Activated CD4-positive, alpha-beta T cell treated with anti-CD3 and anti-CD28 coated beads, Interleukin-2, amount 50 U/mL, for 4 hours (primary cell): ENCODE measurements at regions not wholly inside any gene's neighbourhood (a gene's known extent, or its start where the extent isn't known, plus 50 kb on each side); places are given as distances from the start of the nearest gene placed in this dataset.
A peak's percentile ranks its signal among the peaks of the same experiment; 100 is the strongest.
"Not testable (repeated sequence)": the region's sequence is repeated elsewhere in the genome, so short reads cannot be mapped to it uniquely, and the experiment has no call there.

Experiments
- DNase-seq, 2 experiments: peaks; one replicate each; pipeline ENCODE4 v3.0.0-alpha.2; 2020

DNA sequence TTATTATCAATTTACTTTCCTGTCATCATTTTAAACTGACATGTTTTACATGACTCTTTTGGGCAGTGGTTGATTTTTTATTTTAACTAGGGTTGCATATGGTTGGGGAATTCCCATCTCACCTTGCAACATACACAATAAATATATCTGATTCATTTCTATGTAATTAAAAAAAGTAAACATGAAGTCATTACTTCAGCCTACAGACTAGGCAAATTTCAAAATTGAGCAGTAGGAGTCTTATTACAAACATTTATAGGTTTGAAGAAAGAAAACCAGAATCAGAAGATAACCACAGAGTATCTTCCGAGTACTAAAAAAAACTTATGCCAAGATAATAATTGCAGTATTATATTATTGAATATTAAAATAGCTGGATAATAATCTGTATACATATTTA is 377.0 kb upstream of the VRK2 start:
- no peak for DNase-seq

DNA sequence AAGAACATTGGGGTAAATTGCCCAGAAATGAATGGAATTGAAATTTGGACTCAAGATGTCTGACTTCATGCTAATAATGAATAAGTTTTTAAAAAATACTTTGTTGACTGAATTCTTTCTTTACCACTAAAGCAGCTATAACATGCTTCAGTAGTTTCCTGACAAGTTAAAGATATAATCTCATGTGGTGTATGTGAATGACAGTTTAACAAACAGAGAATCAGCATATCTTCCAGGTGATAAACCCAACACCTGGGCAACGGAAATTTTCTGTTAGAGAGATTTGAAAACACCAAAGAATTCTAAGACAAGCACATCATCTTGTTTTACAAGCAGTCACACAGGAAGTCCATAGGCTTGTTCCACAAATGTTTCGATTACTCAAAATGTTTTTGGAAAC is 372.6 kb upstream of the VRK2 start:
- DNase-seq, result no peak

DNA sequence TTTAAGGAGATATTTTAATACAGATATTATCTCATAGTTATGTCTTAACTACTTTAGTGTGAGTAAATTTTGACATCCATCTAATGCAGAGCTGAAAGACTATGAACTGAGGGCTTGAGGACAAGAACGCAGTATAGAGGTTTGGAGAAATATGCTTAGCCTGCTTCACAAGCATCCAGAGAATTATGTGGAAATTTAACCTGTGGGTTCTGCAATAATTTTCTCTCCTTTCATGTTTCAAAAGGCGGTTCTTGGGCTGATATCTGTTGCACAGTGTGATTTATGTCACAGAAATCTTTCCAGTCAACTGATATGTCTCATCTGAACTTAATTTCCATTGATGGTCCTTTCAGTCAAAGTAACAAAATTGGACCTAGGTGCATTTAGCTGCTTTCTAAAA is 371.9 kb upstream of the VRK2 start:
- DNase-seq, result no peak

DNA sequence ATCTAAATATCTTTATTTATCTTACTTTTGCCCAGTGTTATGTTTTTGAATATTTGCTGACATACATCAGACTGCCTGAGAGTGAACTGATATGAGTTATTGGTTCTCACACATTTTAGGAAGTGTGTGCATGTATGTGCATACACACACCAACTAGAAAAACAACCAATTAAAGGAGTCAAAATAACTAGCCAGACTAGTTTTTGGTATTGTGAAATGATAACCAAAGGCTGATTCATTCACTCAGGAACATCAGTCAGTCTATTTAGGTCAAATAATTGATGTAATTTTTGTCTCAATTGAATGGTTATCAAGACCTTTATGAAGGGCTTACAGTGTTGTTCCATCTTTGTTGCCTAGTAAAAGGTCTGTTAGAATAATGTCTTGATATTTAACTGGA is 369.3 kb upstream of the VRK2 start:
- DNase-seq, result no peak

DNA sequence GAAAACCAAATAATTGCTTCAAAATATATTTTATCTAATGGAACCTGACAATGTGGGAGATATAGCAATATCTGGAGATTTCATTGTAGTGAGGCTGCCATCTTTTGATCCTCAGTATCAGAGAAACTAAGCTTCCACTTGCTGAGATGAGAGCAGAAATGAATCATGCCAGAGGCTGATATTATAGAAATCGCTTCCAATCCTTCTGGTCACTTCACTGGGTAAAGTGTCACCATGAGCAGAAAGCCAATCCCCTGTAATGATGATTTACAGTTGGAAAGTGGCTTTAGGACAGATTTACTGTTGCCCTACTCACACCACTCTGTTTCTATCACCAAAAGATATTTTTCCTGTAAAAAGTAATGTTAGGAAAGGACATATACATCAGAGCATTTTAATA is 365.0 kb upstream of the VRK2 start:
- DNase-seq, result no peak

DNA sequence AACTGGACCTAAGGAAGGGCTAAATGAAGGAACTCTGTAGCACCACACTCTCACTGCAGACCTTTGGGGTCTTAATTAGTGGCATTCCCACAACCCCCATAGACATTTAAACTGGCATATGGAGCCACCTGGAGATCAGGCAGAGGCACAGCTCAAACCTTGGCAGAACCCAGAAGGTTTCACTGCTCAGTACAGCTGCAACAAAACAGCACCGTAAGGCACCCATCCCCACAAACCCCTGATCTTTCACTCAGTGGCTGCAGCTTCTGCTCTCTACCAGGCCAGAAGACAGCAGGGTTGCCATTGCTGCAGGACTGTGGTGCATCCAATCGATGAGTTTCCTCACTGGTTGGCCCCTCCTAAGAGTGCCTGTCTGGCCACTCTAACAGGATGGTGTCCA is 361.6 kb upstream of the VRK2 start:
- no peak for DNase-seq

DNA sequence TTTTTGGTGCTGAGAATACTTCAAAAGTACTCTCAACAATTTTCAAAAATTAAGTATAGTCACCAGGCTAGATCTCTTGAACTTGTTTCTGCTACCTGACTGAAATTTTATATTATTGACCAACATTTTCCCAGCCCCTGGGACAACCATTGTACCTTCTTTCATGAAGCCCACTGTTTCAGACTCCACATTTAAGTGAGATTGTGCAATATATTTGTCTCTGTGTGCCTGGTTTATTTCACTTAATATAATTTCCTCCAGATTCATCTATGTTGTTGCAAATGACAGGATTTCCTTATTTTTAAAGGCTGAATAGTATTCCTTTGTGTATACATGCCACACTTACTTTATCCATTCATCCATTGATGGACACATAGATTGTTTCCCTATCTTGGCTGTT is 354.2 kb upstream of the VRK2 start:
- no peak for DNase-seq

DNA sequence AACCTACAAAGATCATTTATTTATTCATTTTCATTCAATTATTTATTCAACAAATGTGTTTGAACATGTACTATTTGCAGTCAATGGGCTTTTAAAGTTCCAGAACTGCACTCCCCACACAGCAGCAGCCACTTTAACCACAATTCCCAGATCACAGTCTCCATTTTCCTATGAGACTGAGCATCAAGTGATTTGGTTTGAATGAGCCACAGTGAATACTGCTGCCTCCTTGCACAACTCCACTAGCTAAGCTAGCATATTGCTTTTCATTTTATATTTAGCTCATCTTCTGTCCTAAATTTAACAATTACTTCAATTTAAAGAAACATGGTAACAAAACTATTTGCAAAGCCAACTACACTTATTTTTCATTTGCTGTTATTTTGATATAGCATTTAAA is 353.4 kb upstream of the VRK2 start:
- DNase-seq, result no peak

DNA sequence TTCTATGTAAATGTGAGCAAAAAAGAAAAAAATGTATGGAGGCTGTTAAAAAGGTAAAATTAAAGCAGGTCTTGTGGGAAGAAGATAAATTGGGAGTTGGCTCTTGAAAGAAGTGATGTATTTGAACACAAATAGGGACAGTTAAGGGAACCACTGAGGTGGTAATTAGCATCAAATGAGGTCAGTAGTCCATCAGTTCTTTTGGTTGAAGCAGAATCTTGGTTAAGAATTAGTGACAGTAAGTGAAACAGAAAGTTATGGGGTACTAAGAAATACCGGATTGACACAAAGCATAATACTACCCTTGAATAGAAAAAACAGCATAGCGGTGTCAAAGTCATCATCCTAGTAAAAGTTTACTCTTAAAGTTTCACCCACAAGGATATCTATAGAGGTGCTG is 352.6 kb upstream of the VRK2 start:
- DNase-seq, result no peak

DNA sequence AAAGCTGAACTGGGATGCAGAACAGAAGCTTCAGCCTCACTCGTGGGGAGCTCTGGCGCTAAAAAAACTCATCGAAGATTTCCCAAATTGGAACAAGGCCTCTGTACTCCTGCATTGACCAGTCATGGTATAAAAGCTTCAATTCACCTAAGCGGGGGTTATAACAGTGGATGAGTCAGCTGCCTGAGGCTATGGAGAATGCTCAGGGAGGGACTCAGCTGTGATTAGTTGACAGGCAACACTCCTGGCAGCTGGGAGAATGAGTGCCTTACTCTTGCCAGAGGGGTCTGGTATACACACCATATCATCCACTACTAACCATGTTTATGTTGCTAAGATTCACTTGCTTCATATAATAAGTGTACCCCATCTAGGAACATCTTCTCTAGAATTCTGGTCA is 350.6 kb upstream of the VRK2 start:
- DNase-seq, result no peak

DNA sequence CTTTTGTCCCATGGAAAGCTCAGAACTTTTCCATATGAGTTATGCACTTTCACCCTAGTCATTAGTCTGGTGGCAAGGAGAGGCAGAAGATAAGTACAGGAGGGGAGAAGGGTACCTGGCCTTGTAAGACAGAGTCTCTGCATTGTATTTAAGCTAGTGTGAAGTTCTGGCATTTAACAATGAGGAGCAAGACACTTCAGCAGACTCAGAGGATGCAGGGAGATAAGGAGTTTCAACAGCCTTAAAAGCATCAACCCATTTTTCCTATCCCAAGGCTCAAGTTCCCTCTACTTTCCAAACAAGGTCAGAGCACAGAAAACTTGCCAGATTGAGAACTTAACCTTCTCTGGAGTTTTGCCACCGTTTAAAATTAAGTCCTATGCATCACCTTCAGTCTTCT is 348.2 kb upstream of the VRK2 start:
- DNase-seq, result no peak

DNA sequence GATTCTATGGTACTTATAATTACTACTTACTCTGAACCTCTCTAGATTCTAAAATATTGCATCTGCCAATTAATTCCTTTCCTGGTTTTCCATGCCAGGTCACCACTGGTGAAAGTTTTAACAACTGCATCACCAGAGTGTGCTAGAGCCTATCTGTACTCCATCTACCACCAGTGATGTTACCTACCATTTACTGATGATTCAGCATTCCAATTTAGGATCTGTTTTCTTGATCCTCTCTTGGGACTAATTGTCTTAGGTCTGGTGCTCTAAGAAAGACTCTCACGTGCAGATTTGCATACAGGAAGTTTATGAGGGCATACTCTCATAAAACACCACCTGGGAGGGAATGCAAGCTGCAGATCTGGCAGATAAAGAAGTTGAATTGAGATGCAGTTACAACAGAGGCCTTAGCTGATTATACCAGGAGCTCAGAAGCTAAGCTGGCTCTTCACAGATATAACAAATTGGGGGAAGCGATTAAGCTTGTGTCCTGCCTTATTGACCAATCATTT is 347.6 kb upstream of the VRK2 start:
- DNase-seq, result no peak

DNA sequence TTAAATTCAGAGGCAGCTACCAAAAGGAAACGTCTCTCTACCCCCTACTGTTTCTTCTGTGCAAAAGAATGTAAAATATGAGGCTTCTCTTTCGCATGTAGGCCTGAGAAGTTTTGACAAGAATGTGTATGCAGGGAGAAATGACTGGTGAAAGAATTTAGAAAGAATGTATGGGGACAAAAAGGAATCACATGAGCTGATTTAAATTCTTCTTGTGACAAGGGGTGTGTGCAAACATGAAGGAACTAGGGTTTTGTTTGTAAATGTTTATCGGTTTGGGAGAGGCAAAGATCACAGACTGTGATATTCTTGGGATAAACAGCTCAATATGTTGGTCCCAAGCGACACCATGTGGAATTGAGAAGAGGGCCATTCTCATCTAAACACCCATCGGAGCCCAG is 345.2 kb upstream of the VRK2 start:
- no peak for DNase-seq

DNA sequence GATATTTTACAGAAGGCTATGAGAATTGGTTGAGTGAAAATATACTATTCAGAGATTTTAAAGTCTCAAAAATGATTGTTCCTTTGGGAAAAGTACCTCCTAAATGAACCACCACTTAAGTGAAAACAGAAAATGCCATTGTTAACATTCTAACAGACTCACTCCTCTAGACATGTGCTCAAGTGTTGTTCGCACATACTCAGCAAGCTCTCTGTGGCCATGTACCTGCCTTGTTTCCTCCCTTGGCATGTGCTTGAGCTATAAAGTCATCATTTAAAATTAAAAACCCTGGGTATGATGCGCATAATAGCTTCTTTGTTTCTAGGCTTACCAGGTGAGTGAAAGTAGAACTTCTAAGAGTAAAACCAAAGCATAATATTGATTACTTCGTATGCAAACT is 343.2 kb upstream of the VRK2 start:
- no peak for DNase-seq

DNA sequence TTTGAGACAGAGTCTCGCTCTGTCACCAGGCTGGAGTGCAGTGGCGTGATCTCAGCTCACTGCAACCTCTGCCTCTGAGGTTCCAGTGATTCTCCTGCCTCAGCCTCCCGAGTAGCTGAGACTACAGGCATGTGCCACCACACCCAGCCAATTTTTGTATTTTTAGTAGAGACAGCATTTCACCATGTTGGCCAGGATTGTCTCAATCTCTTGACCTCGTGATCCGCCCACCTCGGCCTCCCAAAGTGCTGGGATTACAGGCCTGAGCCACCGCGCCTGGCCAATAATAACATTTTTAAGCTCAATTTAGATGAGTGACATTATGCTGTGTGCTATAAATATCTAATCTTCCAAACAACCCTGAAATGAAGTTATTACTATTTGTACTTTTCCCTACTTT is 338.8 kb upstream of the VRK2 start:
- not testable (repeated sequence) for DNase-seq

DNA sequence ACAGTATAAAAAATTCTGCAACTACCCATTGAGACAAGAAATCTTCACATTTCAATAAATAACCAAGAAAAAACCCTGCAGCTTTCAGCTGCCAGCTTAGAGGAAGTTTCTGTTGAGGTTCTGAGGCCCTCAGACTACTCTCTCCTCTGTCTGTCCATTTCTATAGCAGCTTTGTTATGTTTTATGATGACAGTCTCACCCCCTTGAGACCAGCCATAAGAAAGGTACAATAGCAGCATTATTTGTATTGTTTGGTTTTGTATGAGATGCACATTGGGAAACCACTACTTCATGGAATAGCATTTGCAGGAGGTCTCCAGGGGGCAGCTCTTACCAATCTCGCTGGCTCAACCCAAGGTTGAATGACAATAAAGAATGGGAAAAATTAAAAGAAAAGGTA is 334.6 kb upstream of the VRK2 start:
- DNase-seq, result no peak

DNA sequence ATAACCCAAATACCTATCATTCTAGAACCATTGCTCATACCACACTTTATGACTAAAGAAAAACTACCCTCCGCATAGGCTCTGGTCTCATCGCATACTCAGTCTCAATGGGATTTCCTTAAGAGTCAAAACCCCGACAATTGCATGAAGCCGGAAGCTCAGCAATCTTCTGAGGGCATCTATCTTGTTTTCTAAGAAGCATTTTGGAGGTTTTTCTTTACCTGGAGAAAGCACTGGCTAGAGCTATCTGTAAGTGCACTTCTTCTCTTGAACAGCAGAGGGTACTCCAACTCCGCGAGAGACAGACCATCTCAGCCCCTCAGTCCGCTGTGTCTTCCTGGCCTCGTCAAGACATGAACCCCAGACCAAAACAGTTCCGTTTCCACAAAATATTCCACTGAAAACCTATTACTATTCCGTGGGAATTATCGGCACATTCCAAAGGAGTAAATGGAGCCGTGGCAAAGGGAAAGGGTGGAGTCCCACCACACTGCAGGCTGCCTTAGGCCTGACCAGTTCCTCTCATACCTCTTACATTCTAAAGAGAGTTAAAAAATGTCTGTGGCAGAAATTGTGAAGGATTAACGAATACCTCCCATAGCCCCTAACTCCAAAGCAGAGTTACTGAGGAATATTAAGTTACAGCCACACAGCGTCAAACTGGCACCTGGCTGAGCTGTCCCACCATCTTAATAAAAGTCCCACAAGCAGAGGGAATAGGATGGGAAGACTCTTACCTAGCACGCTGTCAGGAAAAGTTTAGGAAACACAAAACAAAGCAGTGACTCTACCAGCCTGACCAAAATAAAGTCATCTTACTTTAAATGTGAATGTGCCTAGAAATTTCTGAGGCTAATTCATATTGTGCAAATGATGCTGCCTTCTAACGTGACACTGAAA is 325.6 kb upstream of the VRK2 start:
- peak in 1 of 2 experiments; percentile 1 for DNase-seq

DNA sequence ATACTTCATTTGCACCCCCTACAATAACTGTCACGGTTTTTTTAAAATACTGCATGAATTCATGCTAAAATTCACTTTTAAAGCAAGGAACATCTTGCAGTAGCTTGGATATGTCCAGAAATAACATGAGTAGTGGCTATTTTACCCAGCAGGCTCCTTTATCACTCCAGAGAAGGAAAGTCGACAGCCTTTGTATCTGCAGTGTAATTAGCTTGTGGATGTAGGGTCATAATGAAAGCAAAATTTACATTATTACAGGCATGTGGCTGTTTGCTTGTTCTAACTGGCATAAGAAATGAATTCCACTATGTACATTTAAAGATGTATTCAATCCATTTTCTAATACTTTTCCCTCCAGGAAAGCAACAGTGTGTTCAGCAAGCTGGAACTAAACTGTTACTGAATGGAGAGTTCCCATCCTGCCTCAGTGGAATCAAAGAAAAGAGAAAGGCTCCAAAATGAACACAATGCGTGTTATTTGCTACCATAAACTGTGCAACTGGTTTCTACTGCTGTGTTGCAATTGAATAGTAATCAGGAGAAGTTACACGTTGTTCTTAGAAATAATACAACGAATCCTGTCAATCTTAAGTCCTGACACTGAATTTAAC is 321.2 kb upstream of the VRK2 start:
- DNase-seq, result no peak

DNA sequence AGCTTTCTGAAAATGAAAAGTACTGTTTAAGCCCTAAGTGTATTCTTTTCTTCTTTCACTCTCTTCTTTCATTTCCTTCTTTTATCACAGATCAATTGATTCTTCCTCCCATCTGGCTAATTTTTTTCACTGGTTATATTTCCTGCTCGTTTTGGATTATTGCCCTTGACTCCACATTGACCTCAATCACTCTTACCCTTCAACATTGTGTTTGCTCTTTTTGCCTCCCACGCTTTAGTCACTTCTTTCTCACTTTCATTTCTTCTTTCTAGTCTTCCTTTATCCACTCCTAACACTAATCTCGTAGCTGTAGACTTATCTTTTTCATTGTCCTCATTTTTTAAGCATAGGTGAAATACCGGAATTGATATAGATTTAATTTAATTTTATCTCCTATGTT is 320.3 kb upstream of the VRK2 start:
- no peak for DNase-seq

DNA sequence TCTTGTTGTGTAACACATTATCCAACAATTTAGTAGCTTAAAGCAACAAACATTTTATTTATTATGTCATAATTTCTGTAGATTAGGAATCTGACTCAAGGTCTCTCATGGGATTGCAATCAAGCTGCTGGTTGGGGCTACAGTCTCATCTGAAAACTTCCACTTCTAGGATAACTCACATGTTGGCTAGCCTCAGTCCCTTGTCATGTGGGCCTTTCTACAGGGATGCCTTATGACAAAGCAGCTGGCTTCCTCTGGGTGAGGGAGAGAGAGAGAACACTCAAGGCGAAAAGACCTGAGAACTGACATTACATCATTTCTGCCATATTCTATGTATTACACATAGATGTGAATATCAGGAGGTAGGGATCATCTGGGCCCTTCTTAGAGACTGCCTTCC is 317.9 kb upstream of the VRK2 start:
- DNase-seq, result no peak

DNA sequence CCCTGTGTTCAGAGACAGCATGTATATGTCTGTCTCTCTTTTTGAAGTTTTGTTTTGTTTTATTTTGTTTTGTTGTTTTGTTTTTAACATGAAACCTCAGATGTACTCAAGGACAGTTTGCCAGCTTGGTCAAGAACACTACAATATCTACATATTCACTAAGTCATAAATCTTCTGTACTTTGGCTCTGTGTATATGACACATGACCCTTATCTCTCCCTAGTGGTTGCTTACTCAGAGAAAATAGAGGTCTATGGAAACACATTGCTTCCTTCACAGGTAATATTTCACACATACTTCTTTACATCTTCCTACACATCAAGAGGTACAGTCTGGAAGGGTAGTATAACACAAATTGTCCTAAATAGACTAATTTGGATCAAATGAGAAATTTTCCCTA is 312.6 kb upstream of the VRK2 start:
- DNase-seq, result no peak

DNA sequence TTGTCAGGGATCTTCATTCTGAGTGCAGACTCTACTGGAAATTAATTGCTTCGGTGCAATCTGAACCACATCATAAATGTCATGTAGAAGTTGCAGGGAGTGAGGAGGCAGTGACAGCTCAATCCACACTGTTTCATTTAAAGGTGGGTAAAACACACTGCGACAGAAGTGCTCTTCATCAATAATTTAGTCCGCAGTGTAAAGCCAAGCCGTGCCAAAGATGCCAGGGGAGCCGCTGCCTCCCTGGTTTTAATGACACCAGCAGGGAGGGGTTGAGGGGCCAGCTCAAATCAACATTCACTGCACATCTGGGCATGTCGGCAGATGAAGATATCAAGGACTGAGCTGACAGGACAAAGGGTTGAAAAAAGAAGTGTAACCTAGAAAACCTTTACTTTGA is 305.7 kb upstream of the VRK2 start:
- DNase-seq, result no peak

DNA sequence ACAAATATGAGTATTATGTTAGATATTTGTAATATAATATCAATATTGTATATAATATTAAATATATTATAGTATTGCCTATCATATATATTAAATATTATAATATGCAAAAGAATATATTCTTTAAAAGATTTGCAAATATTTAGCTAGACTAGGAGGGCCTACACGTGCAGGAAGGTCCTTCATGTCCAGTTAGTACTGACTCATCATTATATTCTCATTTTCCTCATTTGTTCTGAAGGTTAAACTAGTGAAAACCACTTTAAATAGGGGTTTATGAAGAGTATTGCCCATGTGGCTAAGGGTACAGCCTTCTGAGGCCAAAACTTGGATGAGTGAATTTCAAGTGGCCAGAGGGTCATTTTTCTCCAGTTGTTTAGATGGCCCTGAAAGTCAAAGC is 293.0 kb upstream of the VRK2 start:
- no peak for DNase-seq

DNA sequence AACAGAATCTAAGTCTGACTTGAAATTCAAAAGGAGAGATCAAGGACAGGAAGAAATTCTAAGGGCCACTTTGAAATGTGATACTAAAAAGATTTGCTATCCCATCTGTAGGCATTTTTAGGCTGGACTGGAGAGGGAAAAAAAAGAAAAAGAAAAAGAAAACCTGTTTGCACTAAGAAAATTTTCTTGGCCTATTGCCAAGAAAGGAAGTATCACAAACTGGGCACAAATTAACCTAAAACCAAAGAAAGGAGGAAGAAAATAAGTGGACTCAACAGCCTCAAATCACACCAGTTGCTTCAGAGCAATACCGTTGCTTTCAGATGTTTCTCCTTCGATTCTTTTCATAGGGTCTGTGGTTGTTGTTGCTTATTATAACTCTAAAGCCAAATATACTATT is 287.9 kb upstream of the VRK2 start:
- no peak for DNase-seq

DNA sequence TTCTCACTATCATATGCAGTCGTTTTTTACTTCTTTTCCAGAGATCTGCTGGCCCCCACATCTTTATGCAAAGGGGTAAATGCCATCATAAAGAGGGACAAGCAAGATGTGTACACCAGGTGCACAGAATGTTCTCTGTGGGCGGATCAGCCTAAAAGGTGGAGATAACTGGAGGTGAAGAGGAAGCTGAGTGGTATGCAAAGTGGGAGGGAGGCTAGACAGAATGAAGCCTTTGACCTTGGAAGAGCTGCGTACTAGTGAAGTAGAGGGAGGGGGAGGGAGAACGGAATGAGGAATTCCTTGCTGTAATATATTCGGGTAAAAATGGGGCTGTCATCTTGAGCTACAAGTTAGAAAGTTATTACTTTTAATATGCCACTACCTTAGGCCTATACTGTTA is 287.5 kb upstream of the VRK2 start:
- no peak for DNase-seq
